Stimulated activated CD8-positive, alpha-beta memory T cell treated with anti-CD3 and anti-CD28 coated beads, Interleukin-4, amount 100 ng/mL, for 24 hours (primary cell): ENCODE measurements at regions not wholly inside any gene's neighbourhood (a gene's known extent, or its start where the extent isn't known, plus 50 kb on each side); places are given as distances from the start of the nearest gene placed in this dataset.

Experiments used
- DNase-seq: peaks from one replicate; pipeline ENCODE4 v3.0.0-alpha.2; 2020; ENCODE audit warnings: low read depth

DNA sequence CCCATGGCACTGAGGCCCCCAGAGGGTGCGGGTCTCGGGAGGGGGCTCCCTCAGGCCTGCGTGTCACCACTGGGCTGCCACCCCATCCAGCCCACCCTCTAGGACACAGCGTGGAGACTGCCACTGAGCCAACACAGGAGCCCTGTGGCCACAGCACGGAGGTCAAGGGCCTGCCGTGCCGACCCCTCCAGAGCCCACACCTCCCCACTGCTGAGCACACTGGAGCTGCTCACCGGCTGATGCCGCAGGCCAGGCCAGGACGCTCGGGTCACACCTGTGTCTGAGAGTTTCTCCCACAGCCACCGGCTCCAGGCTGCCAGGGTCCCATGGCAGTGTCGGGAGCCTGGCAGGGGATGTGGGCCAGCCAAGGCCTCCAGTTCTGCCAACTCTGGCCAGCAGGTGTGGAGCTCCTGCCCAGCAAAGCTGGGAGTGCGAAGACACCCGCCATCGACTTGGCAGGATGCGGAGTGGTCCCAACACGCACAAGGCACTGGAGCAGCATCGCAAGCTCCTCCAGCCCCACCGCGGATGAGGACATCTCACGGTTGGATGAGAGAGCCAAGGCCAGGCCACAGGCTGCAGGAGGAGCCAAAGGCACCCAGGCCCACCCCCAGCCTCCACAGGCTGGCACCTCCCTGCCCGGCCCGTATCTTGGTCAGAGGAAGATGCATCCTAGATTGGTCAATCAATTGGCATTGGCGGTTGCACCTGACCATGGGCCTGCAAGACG, 187.1 kb downstream of the BRD1 start:
- DNase-seq: no peak

DNA sequence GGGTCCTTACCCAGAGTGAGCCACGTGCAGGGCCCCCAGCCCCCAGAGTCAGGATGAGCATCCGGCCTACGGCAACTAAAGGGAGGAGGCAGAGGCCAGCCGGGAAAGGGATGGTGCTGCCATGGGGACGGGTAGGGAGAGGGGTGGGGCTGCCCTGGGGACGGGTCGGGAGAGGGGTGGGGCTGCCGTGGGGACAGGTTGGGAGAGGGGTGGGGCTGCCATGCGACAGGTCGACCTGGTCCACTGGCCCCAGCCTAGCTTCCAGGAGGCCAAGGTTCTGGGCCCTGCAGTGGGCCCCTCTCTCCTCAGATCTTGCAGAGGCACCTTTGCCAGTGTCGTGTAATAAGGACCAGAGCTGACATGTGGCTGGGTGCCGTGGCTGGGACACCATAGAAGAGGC, 187.7 kb downstream of the BRD1 start:
- DNase-seq: no peak

DNA sequence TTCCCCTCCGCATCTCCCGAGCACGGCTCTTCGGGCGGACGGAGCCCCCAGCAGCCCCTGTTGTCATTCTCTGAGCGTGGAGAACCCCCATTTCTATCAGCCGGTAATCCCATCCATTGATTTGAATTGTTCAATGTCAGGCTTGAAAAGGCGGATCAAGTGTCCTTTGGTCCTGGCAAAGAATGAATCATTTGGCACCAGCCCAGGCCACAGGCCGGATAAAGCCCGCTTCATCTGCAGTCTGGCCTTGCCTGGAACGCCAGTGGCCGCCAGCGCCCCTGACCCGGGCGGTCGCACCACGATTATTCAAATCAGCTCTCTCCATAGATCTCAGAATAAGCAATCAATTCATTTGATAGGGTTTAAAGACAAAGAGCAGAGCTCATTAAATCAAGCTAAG, 188.9 kb downstream of the BRD1 start:
- DNase-seq: no peak

DNA sequence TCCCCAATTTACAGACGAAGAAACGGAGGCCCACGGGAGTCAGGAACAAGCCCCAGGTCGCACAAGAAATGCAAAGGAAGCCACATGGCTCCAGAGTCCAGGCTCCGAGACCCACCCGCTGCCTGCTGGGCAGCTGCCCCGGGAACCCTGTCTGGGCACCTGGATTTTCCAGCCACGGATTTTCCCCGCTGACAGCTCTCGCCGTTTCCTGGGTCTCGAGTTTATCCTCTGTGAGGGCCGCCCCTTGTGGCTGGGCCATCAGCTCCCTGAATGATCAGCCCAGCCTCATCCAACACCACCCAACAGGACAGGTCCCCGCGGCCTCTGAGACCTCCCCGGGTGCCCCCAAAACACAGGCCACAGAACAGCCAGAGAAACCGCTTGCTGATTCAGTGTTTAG, 189.7 kb downstream of the BRD1 start:
- no peak for DNase-seq

DNA sequence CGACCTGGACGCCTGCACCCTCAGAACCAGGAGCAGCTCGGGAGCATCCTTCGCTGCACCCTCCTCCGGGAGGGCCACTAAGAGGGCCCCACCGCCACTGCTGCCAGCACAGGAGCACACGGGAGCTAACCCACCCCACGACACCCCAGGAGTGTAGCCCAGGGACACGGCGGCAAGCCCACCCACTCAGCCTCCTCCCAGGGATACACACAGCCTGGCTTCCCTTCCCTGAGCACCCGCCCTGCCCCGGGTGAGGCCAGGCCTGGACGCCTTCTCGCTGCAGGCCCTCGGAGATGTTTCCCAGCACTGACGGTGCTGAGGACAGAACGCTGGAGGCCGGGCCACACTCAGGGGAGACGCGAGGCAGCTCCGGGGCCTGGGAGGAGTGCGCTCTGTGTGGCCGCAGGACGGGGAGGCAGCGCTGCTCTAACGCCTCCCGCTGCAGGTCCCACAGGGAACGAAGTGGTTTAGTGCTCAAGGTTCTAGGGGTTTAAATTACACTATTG, 190.4 kb downstream of the BRD1 start:
- DNase-seq: no peak

DNA sequence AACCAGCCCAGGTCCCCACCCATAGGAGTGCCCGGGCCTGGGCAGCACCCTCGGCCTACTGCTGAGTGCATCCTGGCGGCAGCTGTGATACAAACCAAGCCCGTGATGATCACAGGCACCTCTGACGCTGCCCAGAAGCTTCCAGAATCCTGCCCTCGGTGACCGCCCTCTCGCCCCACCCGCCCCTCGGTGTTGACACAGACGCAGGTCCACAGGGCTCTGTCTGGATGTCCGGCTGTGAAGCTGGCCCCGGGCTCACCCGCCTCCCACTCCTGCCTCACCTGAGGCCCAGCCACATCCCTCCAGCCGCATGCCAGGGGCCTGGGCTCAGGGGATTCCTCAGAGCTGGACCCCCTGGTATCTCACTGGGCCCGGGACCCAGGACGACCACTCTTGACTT, 191.0 kb downstream of the BRD1 start:
- no peak for DNase-seq

DNA sequence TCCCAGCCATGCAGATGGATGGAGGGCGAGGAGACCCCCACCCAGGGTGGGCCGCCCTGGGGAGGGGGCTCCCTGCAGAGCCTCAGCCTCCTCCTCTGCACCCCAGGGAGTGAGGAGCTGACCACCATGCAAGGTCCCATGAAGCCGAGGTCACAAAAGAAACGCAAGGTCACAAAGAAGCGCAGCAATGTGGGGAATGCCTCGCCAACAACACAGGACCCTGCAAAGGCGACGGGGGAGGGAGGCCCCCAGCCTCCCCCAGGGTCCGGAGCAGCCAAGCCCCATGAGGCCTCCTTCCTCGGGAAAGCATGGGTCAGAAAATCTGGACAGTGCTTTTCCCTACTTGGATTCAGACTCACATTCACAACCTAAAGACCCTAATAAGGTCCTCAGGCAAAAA, 191.5 kb downstream of the BRD1 start:
- no peak for DNase-seq

DNA sequence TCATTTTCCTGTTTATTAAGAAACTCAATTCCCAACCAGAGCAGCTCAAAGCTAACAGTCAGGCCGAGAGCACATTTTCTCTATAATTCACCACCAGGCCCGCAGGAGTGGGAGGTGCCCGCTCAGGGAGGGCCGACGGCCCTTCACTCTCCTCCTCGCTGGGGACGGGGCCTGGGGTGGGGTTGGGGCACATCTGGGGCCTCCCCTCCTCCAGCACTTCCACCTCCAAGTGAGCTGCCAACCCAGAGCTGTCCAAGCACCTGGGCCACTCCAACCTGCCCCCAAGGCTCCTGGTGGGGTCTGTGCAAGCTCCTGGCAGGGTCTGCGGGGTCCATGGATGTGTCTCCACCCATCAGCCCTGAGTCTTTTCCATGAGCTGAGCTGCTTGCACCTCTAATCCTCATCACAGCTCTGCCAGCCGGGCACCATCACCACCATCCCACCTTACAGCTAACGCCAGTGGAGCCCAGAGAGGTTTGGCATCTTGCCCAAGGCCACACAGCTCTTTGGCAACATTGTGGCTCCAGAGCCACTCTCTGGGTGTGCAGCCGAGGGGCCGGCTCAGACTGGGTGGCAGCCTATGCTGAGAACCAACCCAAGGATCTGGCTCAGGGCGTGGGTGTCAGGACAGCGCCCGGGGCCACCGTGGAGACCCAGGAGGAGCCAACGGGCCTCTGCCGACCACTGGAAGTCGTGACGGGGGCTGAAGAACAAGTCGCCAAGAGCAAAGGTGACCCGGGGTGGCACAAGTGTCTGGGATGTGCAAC, 193.5 kb downstream of the BRD1 start:
- DNase-seq: no peak

DNA sequence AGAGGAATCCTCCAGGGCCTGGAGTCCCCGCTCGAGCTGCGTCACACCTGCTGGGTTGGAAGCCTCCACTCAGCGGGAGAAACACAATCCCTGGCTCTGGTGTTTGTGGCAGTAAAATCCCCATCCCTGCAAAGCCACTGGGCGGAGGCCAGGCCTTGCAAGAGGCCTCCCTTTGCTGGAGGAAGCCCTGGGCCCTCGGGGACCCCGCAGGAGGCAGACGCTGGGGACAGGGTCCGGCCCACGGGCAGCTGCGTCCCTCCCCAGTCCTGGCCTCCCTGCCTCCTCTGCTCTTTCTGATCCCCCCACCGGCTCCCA, 194.7 kb downstream of the BRD1 start:
- DNase-seq: no peak

DNA sequence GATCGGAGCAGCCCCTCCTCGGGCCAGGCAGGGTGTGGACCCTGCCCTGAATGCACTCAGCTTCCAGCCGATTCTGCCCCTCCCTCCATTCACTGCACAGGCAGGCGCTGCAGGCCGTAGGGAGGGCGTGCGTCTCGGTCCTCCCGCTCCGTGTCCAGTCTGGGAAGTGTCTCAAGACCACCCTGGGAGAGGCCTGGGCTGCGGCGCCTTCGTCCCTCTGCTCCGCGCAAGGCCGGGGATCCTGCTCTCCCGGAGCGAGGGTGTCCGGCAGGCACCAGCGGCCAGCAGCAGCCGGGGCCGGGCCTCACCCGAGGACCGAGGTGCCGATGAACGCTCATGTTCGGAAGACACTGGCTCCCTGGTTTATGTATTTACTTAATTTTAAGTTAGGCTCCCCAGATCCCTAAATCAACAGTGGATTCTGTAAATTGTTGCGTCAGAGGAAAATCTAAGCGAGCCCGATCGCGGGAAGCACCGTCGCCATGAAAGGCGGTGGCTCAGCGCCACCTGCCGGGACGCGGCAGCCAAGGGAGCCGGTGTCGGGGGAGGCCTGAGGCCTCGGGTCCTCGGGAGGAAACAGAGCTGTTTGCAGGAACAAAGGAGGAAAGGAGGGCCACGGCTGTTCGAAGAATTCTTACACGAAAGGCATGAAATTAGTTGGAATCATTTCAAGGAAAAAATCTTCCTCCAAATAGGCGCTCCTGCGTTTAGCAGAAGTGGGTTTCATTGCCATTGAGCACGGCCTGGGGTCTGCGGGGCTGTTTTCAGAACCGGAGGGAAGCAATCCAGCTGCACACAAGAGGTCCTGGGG, 195.3 kb downstream of the BRD1 start:
- no peak for DNase-seq

DNA sequence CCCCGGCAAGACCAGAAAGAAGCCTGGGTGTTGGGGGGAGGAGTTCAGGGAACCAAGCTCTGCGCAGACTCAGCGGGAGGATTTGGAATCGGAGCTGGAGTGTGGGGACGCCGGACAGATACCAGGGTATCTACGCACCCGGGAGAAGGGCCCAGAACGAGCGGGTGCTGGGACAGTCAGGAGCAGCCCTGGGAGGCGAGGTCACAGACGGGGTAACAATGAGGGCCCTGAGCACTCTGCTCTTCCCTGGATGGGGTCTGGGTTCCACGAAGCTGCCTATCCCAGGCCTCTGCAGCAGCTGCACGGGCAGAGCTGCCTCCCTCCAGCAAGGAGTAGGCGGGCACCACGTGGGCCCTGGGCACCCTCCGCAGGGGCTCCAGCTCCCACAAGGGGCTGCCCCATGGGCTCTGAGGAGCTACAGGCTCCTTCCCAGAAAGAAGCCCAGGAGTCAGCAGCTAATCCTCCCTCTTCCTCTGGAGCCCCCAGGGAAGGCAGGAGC, 197.2 kb downstream of the BRD1 start:
- DNase-seq: no peak

DNA sequence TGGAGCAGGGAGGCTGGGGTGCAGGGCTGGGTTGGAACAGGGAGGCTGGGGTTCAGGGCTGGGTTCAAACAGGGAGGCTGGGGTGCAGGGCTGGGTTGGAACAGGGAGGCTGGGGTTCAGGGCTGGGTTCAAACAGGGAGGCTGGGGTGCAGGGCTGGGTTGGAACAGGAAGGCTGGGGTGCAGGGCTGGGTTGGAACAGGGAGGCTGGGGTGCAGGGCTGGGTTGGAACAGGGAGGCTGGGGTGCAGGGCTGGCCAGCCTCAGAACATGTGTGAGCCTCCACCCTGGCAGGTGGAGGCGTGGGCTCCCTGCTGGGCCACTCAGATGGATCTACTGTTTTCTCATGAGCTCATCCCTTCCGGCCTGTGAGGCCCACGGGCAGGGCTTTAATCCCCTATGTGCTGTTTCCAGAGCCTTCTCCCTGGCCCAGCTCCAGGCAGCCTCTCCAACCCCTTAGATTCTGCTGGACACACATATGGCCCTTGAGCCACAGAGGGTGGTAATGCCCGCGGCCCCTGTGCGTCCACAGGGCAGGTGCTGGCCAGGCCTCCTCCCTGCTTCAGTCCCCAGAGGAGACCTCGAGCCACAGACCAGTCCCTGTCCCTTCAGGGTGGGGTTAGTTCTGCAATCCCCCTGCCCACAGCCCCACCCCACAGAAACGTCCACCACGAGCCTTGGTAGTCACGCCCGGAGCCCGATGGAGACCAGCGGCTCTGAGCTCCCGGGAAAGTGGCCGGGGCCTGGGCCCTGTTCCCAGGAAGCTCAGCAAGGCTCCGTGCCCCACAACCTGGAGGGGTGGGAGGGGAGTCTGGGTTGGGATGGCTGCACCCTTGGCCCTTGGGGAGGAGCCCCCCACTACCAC, 197.9 kb downstream of the BRD1 start:
- no peak for DNase-seq

DNA sequence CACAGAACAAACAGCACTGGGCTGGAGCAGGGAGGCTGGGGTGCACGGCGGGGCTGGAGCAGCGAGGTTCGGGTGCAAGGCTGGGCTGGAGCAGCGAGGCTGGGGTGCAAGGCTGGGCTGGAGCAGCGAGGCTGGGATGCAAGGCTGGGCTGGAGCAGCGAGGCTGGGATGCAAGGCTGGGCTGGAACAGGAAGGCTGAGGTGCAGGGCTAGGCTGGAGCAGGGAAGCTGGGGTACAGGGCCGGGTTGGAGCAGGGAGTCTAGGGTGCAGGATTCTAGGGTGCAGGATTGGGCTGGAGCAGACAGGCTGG, 198.5 kb downstream of the BRD1 start:
- no peak for DNase-seq

DNA sequence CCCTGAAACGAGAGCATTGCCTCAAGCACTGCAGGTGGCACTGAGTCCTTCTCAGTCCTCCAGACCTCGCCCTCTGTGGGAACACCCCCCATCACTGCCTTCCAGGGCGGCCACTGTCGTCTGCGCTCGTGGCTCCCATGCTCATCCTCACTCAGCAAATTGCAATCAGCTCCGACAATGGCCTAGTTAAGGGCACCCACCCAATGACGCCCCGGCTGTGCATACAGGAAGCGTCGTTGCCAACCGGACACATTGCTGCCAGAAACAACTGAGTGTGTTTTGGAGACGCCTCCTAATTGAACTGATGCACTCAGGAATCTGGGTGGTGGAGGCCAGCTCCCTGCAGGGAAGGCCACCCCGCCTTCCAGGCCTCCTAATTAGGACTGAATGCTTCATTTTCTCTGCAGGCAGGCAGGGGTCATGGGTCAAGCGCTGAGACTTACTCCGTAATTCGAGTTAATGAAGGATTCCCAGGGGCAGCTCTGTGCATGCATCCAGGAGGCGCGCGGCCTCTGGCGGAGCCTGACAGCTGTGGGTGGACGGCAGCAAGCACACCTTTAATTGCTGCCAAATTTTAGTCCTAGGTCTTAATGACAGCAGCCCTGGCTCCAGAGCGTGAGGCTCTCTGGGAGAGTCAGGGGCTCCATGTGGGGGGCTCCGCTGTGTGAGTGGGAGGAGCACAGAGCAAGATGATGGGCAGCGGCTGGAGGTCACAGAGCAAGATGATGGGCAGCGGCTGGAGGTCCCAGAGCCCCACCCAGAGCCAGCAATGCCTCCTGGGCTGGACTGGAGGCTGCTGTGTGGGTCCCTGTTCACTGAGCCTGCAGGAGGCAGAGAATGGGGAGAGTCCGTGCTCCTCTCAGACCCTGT, 199.0 kb downstream of the BRD1 start:
- DNase-seq: no peak

DNA sequence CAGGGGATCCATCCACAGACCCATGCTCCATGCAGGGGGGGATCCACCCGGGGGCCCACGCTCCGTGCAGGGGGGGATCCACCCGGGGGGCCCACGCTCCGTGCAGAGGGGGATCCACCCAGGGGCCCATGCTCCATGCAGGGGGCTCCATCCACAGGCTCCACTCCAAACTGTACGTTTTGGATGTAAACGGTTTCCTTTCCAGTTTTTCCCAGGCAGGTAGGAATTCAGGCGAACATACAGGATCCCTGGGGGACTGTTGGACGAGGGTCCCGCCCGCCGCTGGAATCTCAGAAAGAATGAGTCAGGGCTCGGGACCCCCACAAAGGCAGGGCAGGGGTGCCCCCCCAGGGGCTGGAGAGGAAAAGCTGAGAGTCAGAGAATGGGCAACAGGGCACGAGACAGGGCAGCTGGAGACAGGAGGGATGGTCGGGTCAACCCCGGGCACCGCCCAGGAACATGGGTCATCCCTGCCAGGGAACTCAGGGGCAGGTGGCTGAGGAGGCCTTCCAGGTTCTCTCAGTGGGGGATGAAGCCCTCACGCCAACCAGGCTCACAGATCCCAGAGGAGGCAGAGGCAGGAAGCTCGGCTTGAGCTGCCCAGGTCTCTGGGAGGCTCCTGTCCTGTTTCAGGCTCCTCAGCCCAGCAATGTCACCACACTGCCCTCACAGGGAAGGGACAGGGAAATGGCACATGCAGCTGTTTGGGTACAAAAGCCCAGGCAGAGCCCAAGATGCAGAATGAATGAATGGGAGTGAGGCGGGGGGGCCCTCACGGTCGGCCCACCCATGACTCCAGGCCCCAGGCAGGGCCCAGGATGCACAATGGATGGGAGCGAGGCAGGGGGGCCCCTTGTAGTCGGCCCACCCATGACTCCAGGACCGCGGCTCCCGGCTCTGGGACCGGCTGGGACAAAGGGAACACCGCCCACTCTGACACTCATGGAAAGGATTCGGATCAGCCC, 200.2 kb downstream of the BRD1 start:
- no peak for DNase-seq

DNA sequence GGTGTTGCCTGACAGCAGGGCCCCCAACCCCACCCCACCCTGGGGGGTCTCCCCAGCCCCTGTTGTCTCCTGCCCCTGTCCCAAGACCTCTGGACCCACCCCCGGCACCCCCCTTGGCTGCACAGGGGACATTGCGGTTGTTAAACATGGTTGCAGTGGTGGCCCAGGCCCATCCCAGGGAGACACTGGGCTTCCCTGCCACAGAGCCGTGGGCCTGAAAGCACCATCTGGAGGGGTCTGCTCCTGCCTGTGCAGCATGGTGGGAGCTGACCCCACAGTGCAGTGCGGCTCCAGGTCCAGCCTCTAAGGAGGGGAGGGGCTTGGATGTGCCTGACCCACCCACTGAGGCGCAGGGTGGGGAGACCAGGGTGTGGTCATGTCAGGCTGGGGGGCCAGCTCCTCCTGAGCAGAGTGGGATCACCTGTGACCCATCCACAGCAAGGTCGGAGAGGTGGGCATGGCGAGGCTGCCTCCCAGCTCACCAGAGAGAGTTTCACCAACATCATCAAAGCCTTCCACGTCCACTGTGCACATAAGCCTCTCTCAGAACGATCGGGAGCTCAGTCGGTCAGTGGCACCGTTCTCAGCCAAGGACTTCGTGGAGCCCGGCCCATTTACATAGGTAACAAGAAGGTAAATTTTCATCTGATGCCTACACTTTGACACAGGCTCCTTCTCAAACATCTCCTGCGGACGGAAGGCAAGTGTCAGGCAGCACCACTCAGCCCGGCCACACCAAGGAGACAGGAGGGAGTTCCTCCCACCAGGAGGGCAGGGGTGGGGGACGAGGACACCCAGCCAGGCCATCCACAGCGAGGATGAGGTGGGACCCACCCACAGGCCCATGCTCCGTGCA, 201.1 kb downstream of the BRD1 start:
- no peak for DNase-seq

DNA sequence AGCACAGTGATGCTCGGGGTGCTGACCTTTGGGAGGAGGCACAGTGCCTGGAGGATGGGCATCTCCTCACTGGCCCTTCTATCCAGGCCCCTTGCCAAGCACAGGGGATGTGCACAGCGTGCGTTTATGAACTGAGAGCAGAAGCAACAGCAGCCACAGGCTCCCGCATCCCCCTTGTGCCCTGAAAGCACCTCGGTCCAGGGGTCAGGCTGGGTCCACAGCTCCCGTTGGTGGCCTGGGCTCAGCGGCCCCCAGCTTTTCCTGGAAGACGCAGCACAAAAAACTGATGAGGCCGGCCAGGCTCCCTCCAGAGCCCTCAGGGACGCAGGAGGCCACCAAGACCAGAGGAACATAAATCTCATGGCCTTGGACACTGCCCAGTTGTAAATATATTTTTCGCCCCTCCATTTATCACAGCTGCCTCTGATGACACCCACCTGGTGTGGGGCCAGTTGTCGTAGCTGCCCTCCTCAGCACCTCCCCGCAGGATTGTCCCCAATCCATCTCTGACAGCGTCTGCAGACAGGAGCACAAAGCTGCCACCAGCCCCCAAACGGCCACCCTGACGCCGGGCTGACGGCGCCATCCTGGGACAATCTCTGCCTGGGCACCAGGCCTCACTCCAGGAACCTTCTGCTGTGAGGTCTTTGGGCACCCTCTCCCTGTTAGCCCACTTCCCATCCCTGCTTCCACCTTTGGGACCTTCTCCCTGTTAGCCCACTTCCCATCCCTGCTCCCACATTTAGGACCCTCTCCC, 203.1 kb downstream of the BRD1 start:
- DNase-seq: no peak

DNA sequence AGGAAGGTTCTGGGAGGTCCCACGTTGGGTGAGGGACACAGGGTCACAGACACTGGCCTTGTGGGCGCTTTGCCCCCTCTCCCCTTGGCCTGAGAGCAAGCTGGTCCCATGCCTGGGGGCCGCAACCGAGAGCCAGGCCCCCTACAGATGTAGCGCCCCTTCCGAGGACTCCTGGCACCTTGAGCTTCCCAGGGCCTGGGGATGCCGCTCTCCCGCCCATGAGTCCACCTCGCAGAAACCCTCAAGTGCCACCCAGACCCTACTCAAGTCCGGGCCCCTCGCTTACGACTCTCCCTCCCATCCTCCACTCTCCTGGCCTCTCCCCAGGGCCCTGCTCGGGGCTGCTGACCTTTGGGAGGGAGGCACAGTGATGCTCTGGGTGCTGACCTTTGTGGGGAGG, 204.0 kb downstream of the BRD1 start:
- DNase-seq: no peak
